GM23248 (cell line): ENCODE measurements at regions not wholly inside any gene's neighbourhood (a gene's known extent, or its start where the extent isn't known, plus 50 kb on each side); places are given as distances from the start of the nearest gene placed in this dataset.

Experiments used
- EZH2 ChIP-seq: fragments of 200-600 bp; sonication (generic); IDR thresholded peaks from 2 replicates; pipeline ENCODE4 v1.6.1; 2018; ENCODE audit warnings: antibody characterized with exemption, mild to moderate bottlenecking; ENCODE audit not compliant: insufficient read depth, poor library complexity, severe bottlenecking
- EZH2phosphoT487 ChIP-seq: fragments of 200-600 bp; sonication (generic); IDR thresholded peaks from 2 replicates; pipeline ENCODE4 v1.6.1; 2018; ENCODE audit warnings: antibody characterized with exemption, moderate library complexity, mild to moderate bottlenecking, low read depth; ENCODE audit not compliant: insufficient read depth

- no peak for TF ChIP-seq EZH2
- no peak for TF ChIP-seq EZH2phosphoT487
These were observed 582.7 kb downstream of the RERGL start for GRCh38 chr12:17507336-17507735.
